ENCODE measurements at regions not wholly inside any gene's neighbourhood (a gene's known extent, or its start where the extent isn't known, plus 50 kb on each side); places are given as distances from the start of the nearest gene placed in this dataset.

GRCh38 chr18:5643288-5643687 is 99.5 kb upstream of the EPB41L3 start (continued):
- TF ChIP-seq CTCF (conservative IDR thresholded peaks at IDR 0.05; ENCODE audit: low read depth in 2 of 2) = no peak

- peak overlapping the region; percentile 53; the same call in 1 of the 2 replicates for H2AFZ ChIP-seq
- TF ChIP-seq CTCF (conservative IDR thresholded peaks at IDR 0.05; ENCODE audit: low read depth in 2 of 2) (no peak), POLR2AphosphoS5 (IDR thresholded peaks at IDR 0.05; ENCODE audit: low read depth) (no peak), JUNB (IDR thresholded peaks at IDR 0.05; ENCODE audit: unreplicated experiment) (no peak), ZNF462 (CRISPR knock-in tag; IDR thresholded peaks at IDR 0.05) (no peak), CREB1 (CRISPR knock-in tag; IDR thresholded peaks at IDR 0.05; ENCODE audit: low read depth) (no peak), EZH2 (IDR thresholded peaks at IDR 0.05; ENCODE audit: low read depth, unreplicated experiment) (no peak), EZH2phosphoT487 (IDR thresholded peaks at IDR 0.05; ENCODE audit: unreplicated experiment) (no peak), ETS1 (IDR thresholded peaks at IDR 0.05) (no peak), ZNF331 (CRISPR knock-in tag; IDR thresholded peaks at IDR 0.05; ENCODE audit: low read depth) (no peak)
- H3K9me2 ChIP-seq (ENCODE audit: insufficient read depth) = no peaks in the 10 kb centered on the region
- no peaks in the 10 kb centered on the region for H4K20me1 ChIP-seq (replicated peaks; ENCODE audit: insufficient read depth)
- Mint-ChIP-seq H3K27me3 (ENCODE audit: insufficient read depth, low read depth, poor library complexity) (peaks cover 3% of the 10 kb centered on the region), H3K9me3 (no peaks in the 10 kb centered on the region), H3K27ac (no peak overlapping the region), H3K4me3 (no peak overlapping the region), H3K4me1 (peaks cover 35% of the 10 kb centered on the region), H3K36me3 (ENCODE audit: low read depth) (no peaks in the 10 kb centered on the region)
- ATAC-seq = peak; percentile 70
- peaks cover 13% of the 10 kb centered on the region for H3K4me1 ChIP-seq (ENCODE audit: insufficient read depth)
- no peak overlapping the region for H3K4me3 ChIP-seq
- no peaks in the 10 kb centered on the region for H3K36me3 ChIP-seq (ENCODE audit: insufficient read depth)
- no peaks in the 10 kb centered on the region for H3K27me3 ChIP-seq (ENCODE audit: insufficient read depth)
- H3K27ac ChIP-seq (ENCODE audit: low read depth) = no peak overlapping the region
- H3F3A ChIP-seq (replicated peaks; ENCODE audit: low read depth) = no peaks in the 10 kb centered on the region
- DNase-seq (ENCODE audit: low spot score) = peak; percentile 26
- H3K4me2 ChIP-seq = no peak overlapping the region
- no peaks in the 10 kb centered on the region for H3K79me2 ChIP-seq (replicated peaks; ENCODE audit: insufficient read depth)
These were observed 97.1 kb upstream of the EPB41L3 start for GRCh38 chr18:5640939-5641338.
